Pancreas (tissue), 10 donors: ENCODE measurements at regions not wholly inside any gene's neighbourhood (a gene's known extent, or its start where the extent isn't known, plus 50 kb on each side); places are given as distances from the start of the nearest gene placed in this dataset.

Source experiments
- ATAC-seq, 4 donors: fragments of 200-7000 bp; cut with Tn5 transposase; one replicate each; pipeline versions ENCODE4 v1.8.0 to v1.9.1; 2020; ENCODE audit warnings: mild to moderate bottlenecking in 4 of 4, moderate library complexity in 4 of 4
- DNase-seq, 6 donors: peaks; one replicate each; pipeline ENCODE4 v3.0.0-alpha.2; 2020
- FAIRE-seq: peaks from 2 replicates; lab custom pipeline; 2012; peaks lifted over from hg19 to GRCh38; lab: Jason Lieb, UNC
- H3K27ac ChIP-seq, 4 donors: fragments of 200-600 bp; sonication (generic); 1 replicate in 3 of 4; 2 replicates in 1 of 4; pipeline versions ENCODE4 v1.5.0 to v1.8.0; 2020
- H3K27me3 ChIP-seq, 4 donors: fragments of 200-600 bp; one replicate each; pipeline ENCODE4 v1.8.0; 2021
- H3K36me3 ChIP-seq, 3 donors: fragments of 200-600 bp; sonication (generic) in 1 of 3; one replicate each; pipeline versions ENCODE4 v1.5.0 to v1.8.0; 2020 to 2021
- H3K4me1 ChIP-seq, 3 donors: fragments of 200-600 bp; one replicate each; pipeline ENCODE4 v1.8.0; 2021
- H3K4me3 ChIP-seq, 4 donors: fragments of 200-600 bp; sonication (generic) in 2 of 4; one replicate each; pipeline versions ENCODE4 v1.5.0 to v1.8.0; 2020 to 2021
- H3K9me3 ChIP-seq, 4 donors: fragments of 200-600 bp; one replicate each; pipeline ENCODE4 v1.8.0; 2021
- CTCF ChIP-seq, 4 donors: fragments of 200-600 bp; sonication (generic) in 3 of 4; IDR thresholded peaks; one replicate each; pipeline versions ENCODE4 v1.5.0 to v1.8.0; 2021; ENCODE audit warnings: antibody characterized with exemption in 4 of 4
- WGBS, 2 donors: extraction: QIAGEN DNeasy Blood & Tissue Kit; methylation state at CpG; one replicate each; pipeline ENCODE4 v1.1.7; 2013; 5-methylcytosine and 5-hydroxymethylcytosine counted together
- intact Hi-C, 3 donors: fragments of 100-400 bp; cut with DNase I; formaldehyde crosslinking; loops; one replicate each; pipeline versions ENCODE4 v1.11.1 to v1.14.2; 2022
- donor health status: healthy with polysubstance abuse.
- donor health status: DM: no; HTN: no; CAD: no; lungs with moderate emphysema.
- donor health status: DM: no; HTN: no; CAD: no.
- donor health status: control.
- donor health status: control.
- donor health status: Bipolar disorder and iron deficiency.
- donor health status: DM: yes; HTN: yes; CAD: no.
- donor health status: DM: no; HTN: no; CAD: no.
- donor health status: DM: no; HTN: no; CAD: no.
- donor health status: DM: yes; HTN: yes; CAD: no.

- no peak for DNase-seq
- Histone ChIP-seq H3K4me1 (no peaks in the 10 kb centered on the region), H3K9me3 (no peaks in the 10 kb centered on the region), H3K4me3 (no peak overlapping the region), H3K27ac (no peak overlapping the region), H3K36me3 (no peaks in the 10 kb centered on the region), H3K27me3 (no peaks in the 10 kb centered on the region)
- WGBS, 2 donors: 31 to 44% methylated on average over 1 of the region's 1 CpG
- no peak for FAIRE-seq
- intact Hi-C loops: no loop called here
- no peak for TF ChIP-seq CTCF (IDR thresholded peaks at IDR 0.05)
- no peak for ATAC-seq
Observed at GRCh38 chr11:38721586-38722315, 2123.7 kb upstream of the RAG2 start.

GRCh38 chr11:38718659-38719058 is 2120.6 kb upstream of the RAG2 start:
- H3K36me3 ChIP-seq: no peaks in the 10 kb centered on the region
- no peaks in the 10 kb centered on the region for H3K4me1 ChIP-seq
- no peak overlapping the region for H3K4me3 ChIP-seq
- H3K9me3 ChIP-seq: no peaks in the 10 kb centered on the region
- WGBS, 2 donors: 19 to 41% methylated on average over 1 of the region's 1 CpG
- ATAC-seq (no peak), FAIRE-seq (no peak), DNase-seq (no peak)
- no peaks in the 10 kb centered on the region for H3K27me3 ChIP-seq
- no peak overlapping the region for H3K27ac ChIP-seq
- intact Hi-C loops: no loop called here
- TF ChIP-seq CTCF (IDR thresholded peaks at IDR 0.05): no peak

DNA sequence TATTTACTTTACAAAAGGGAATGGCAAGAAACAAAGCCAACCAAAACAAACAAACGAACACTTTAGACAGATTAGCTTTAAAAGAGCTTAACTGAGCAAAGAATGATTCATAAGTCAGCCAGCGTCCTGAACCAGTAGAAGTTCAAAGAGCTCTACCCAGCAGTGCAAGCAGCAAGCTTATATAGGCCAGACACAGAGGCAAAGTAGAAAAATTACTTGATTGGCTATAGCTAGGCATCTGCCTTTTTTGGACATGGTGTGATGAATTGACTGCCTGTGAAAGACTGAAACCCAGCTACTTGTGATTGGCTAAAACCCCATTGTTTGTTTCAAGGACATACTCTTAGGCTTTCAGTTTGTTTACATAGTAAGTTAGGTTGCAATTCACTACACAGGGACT is 2120.0 kb upstream of the RAG2 start:
- intact Hi-C loops: no loop called here
- Histone ChIP-seq H3K27ac (no peak overlapping the region), H3K4me3 (no peak overlapping the region), H3K9me3 (no peaks in the 10 kb centered on the region), H3K27me3 (no peaks in the 10 kb centered on the region), H3K36me3 (no peaks in the 10 kb centered on the region), H3K4me1 (no peaks in the 10 kb centered on the region)
- no peak for TF ChIP-seq CTCF (IDR thresholded peaks at IDR 0.05)
- no peak for FAIRE-seq
- DNase-seq: no peak
- WGBS, 2 donors: 22 to 38% methylated on average over 2 of the region's 2 CpGs
- ATAC-seq: no peak

- no peak for TF ChIP-seq CTCF (IDR thresholded peaks at IDR 0.05)
- Histone ChIP-seq H3K4me1 (no peaks in the 10 kb centered on the region), H3K27me3 (no peaks in the 10 kb centered on the region), H3K4me3 (no peak overlapping the region), H3K27ac (no peak overlapping the region), H3K36me3 (no peaks in the 10 kb centered on the region), H3K9me3 (no peaks in the 10 kb centered on the region)
- intact Hi-C loops: no loop called here
- ATAC-seq: no peak
- peak; percentile 37 for FAIRE-seq
- DNase-seq: no peak
Observed at GRCh38 chr11:38711110-38711509, 2113.1 kb upstream of the RAG2 start.

GRCh38 chr11:38710262-38710661 is 2112.2 kb upstream of the RAG2 start:
- Histone ChIP-seq H3K36me3 (no peaks in the 10 kb centered on the region), H3K27ac (no peak overlapping the region), H3K27me3 (no peaks in the 10 kb centered on the region), H3K4me3 (no peak overlapping the region), H3K9me3 (no peaks in the 10 kb centered on the region), H3K4me1 (no peaks in the 10 kb centered on the region)
- no peak for DNase-seq
- ATAC-seq: no peak
- TF ChIP-seq CTCF (IDR thresholded peaks at IDR 0.05): no peak
- no peak for FAIRE-seq
- 66 to 78% methylated on average over 5 of the region's 5 CpGs for WGBS, 2 donors
- intact Hi-C loops: no loop called here
